GM23338 (cell line): ENCODE measurements at regions not wholly inside any gene's neighbourhood (a gene's known extent, or its start where the extent isn't known, plus 50 kb on each side); places are given as distances from the start of the nearest gene placed in this dataset.

Experiments used
- ATAC-seq: fragments of 200-7000 bp; cut with Tn5 transposase; 3 replicates; pipeline ENCODE4 v1.9.1; 2020
- DNase-seq: peaks from one replicate; pipeline ENCODE4 v3.0.0-alpha.2; 2015; ENCODE audit warnings: low spot score
- H2AFZ ChIP-seq: fragments of 200-600 bp; sonication (generic); 2 replicates; pipeline ENCODE4 v1.8.0; 2016; ENCODE audit warnings: antibody characterized with exemption, mild to moderate bottlenecking, moderate library complexity
- H3F3A ChIP-seq: fragments of 200-600 bp; sonication (generic); replicated peaks from 2 replicates; pipeline ENCODE4 v1.8.0; 2017; ENCODE audit warnings: antibody characterized with exemption, mixed run types, low read depth
- H3K27ac ChIP-seq: fragments of 200-600 bp; sonication (generic); 2 replicates; pipeline ENCODE4 v1.6.1; 2016; ENCODE audit warnings: low read depth
- H3K27me3 ChIP-seq: fragments of 200-600 bp; sonication (generic); 2 replicates; pipeline ENCODE4 v1.8.0; 2016; ENCODE audit warnings: mild to moderate bottlenecking, mixed run types, moderate library complexity; ENCODE audit not compliant: insufficient read depth
- H3K36me3 ChIP-seq: fragments of 200-600 bp; sonication (generic); 2 replicates; pipeline ENCODE4 v1.8.0; 2016; ENCODE audit warnings: mild to moderate bottlenecking; ENCODE audit not compliant: insufficient read depth
- H3K4me1 ChIP-seq: fragments of 200-600 bp; sonication (generic); 2 replicates; pipeline ENCODE4 v1.8.0; 2016; ENCODE audit warnings: mild to moderate bottlenecking, moderate library complexity; ENCODE audit not compliant: insufficient read depth
- H3K4me2 ChIP-seq: fragments of 200-600 bp; sonication (generic); 2 replicates; pipeline ENCODE4 v1.7.1; 2017; ENCODE audit warnings: mixed run types
- H3K4me3 ChIP-seq: fragments of 200-600 bp; sonication (generic); 2 replicates; pipeline ENCODE4 v1.6.1; 2016; ENCODE audit warnings: mixed run types
- H3K79me2 ChIP-seq: fragments of 200-600 bp; sonication (generic); replicated peaks from 2 replicates; pipeline ENCODE4 v1.8.0; 2017; ENCODE audit warnings: mild to moderate bottlenecking; ENCODE audit not compliant: insufficient read depth
- H3K9me2 ChIP-seq: fragments of 200-600 bp; sonication (generic); 2 replicates; pipeline ENCODE4 v1.8.0; 2017; ENCODE audit not compliant: insufficient read depth
- H4K20me1 ChIP-seq: fragments of 200-600 bp; sonication (generic); replicated peaks from 2 replicates; pipeline ENCODE4 v1.8.0; 2017; ENCODE audit warnings: mild to moderate bottlenecking; ENCODE audit not compliant: insufficient read depth
- H3K27ac Mint-ChIP-seq: 2 replicates; pipeline ENCODE4 v1.8.0; 2020; ENCODE audit warnings: inconsistent platforms, mild to moderate bottlenecking, moderate library complexity, mixed read lengths
- H3K27me3 Mint-ChIP-seq: 3 replicates; pipeline ENCODE4 v1.8.0; 2022; ENCODE audit warnings: low read depth, mild to moderate bottlenecking, moderate library complexity, mixed read lengths, inconsistent platforms; ENCODE audit not compliant: insufficient read depth, poor library complexity
- H3K36me3 Mint-ChIP-seq: 3 replicates; pipeline ENCODE4 v1.8.0; 2021; ENCODE audit warnings: low read depth, mild to moderate bottlenecking, inconsistent platforms, moderate library complexity, mixed read lengths
- H3K4me1 Mint-ChIP-seq: 3 replicates; pipeline ENCODE4 v1.8.0; 2020; ENCODE audit warnings: mild to moderate bottlenecking, inconsistent platforms, mixed read lengths
- H3K4me3 Mint-ChIP-seq: 3 replicates; pipeline ENCODE4 v1.8.0; 2021; ENCODE audit warnings: moderate library complexity, mild to moderate bottlenecking, inconsistent platforms, mixed read lengths
- H3K9me3 Mint-ChIP-seq: 3 replicates; pipeline ENCODE4 v1.8.0; 2020; ENCODE audit warnings: moderate library complexity, mild to moderate bottlenecking, inconsistent platforms, mixed read lengths
- CREB1 ChIP-seq: fragments of 250-450 bp; sonication (Bioruptor Pico); IDR thresholded peaks from 2 replicates; pipeline ENCODE4 v1.5.0; 2020; ENCODE audit warnings: low read depth, mild to moderate bottlenecking, moderate library complexity
- ETS1 ChIP-seq: IDR thresholded peaks from 2 replicates; pipeline ENCODE4 v1.6.1; 2016; ENCODE audit warnings: antibody characterized with exemption
- EZH2phosphoT487 ChIP-seq: fragments of 200-600 bp; sonication (generic); IDR thresholded peaks from one replicate; pipeline ENCODE4 v1.8.1; 2018; ENCODE audit warnings: antibody characterized with exemption; ENCODE audit not compliant: unreplicated experiment
- JUNB ChIP-seq: IDR thresholded peaks from one replicate; pipeline ENCODE4 v1.6.1; 2016; ENCODE audit warnings: antibody characterized with exemption; ENCODE audit not compliant: unreplicated experiment
- NANOG ChIP-seq: IDR thresholded peaks from 2 replicates; pipeline ENCODE4 v1.6.1; 2016; ENCODE audit warnings: antibody characterized with exemption, borderline replicate concordance
- POLR2AphosphoS5 ChIP-seq: IDR thresholded peaks from 2 replicates; pipeline ENCODE4 v1.6.1; 2016; ENCODE audit warnings: antibody characterized with exemption, low read depth
- REST ChIP-seq: IDR thresholded peaks from one replicate; pipeline ENCODE4 v1.6.1; 2018; ENCODE audit warnings: antibody characterized with exemption; ENCODE audit not compliant: unreplicated experiment
- STAT1 ChIP-seq: IDR thresholded peaks from one replicate; pipeline ENCODE4 v1.6.1; 2016; ENCODE audit warnings: antibody characterized with exemption; ENCODE audit not compliant: unreplicated experiment
- ZNF331 ChIP-seq: fragments of 250-450 bp; sonication (Bioruptor Pico); IDR thresholded peaks from 2 replicates; pipeline ENCODE4 v1.5.0; 2020; ENCODE audit warnings: low read depth, mild to moderate bottlenecking, moderate library complexity
- ZNF462 ChIP-seq: fragments of 250-450 bp; sonication (Bioruptor Pico); IDR thresholded peaks from 2 replicates; pipeline ENCODE4 v1.5.0; 2020; ENCODE audit warnings: mild to moderate bottlenecking, moderate library complexity
- TF ChIP-seq, protein P1 (sequence below), 2 experiments: fragments of 200-600 bp in 1 of 2; sonication (generic) in 1 of 2; conservative IDR thresholded peaks; 2 replicates each; pipeline versions ENCODE4 v1.5.1 to v1.6.1; 2016 to 2017; ENCODE audit warnings: antibody characterized with exemption in 2 of 2, low read depth in 2 of 2, mild to moderate bottlenecking in 2 of 2, moderate library complexity in 1 of 2

GRCh38 chr1:221101807-221102605 lies 222.8 kb downstream of the HLX start:
- Histone ChIP-seq H3K4me1 (no peaks in the 10 kb centered on the region), H3F3A (no peaks in the 10 kb centered on the region), H2AFZ (no peak overlapping the region), H4K20me1 (no peaks in the 10 kb centered on the region), H3K27ac (no peak overlapping the region), H3K27me3 (no peaks in the 10 kb centered on the region), H3K79me2 (no peaks in the 10 kb centered on the region), H3K36me3 (no peaks in the 10 kb centered on the region), H3K9me2 (no peaks in the 10 kb centered on the region; the same call in 1 of the 2 replicates), H3K4me2 (no peak overlapping the region), H3K4me3 (no peak overlapping the region)
- Mint-ChIP-seq H3K4me3 (no peak overlapping the region), H3K9me3 (no peaks in the 10 kb centered on the region), H3K27ac (no peak overlapping the region), H3K27me3 (no peaks in the 10 kb centered on the region), H3K4me1 (no peaks in the 10 kb centered on the region), H3K36me3 (no peaks in the 10 kb centered on the region)
- no peak for DNase-seq
- ATAC-seq: no peak
- TF ChIP-seq POLR2AphosphoS5 (no peak), JUNB (no peak), STAT1 (no peak), REST (no peak), EZH2phosphoT487 (no peak), ETS1 (no peak), CREB1 (no peak), NANOG (no peak), ZNF331 (CRISPR knock-in tag) (no peak), ZNF462 (CRISPR knock-in tag) (no peak)
- TF ChIP-seq, protein P1, sequence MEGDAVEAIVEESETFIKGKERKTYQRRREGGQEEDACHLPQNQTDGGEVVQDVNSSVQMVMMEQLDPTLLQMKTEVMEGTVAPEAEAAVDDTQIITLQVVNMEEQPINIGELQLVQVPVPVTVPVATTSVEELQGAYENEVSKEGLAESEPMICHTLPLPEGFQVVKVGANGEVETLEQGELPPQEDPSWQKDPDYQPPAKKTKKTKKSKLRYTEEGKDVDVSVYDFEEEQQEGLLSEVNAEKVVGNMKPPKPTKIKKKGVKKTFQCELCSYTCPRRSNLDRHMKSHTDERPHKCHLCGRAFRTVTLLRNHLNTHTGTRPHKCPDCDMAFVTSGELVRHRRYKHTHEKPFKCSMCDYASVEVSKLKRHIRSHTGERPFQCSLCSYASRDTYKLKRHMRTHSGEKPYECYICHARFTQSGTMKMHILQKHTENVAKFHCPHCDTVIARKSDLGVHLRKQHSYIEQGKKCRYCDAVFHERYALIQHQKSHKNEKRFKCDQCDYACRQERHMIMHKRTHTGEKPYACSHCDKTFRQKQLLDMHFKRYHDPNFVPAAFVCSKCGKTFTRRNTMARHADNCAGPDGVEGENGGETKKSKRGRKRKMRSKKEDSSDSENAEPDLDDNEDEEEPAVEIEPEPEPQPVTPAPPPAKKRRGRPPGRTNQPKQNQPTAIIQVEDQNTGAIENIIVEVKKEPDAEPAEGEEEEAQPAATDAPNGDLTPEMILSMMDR (conservative IDR thresholded peaks at IDR 0.05; ENCODE audit: low read depth in 2 of 2): no peak
